Liver (tissue), 7 donors: ENCODE measurements at regions not wholly inside any gene's neighbourhood (a gene's known extent, or its start where the extent isn't known, plus 50 kb on each side); places are given as distances from the start of the nearest gene placed in this dataset.

Experiments
- DNase-seq: peaks from one replicate; pipeline ENCODE4 v3.0.0-alpha.2; 2017; ENCODE audit warnings: low spot score
- H3K27ac ChIP-seq, 2 donors: one replicate each; pipeline ENCODE4 v1.7.0; 2013; ENCODE audit warnings: inconsistent platforms in 2 of 2, low read length in 2 of 2, control low read depth in 1 of 2, low read depth in 1 of 2, mild to moderate bottlenecking in 1 of 2
- H3K27me3 ChIP-seq, 4 donors: one replicate each; pipeline versions ENCODE4 v1.6.1 to v1.7.0; 2013; ENCODE audit warnings: low read length in 3 of 4, inconsistent platforms in 1 of 4, mild to moderate bottlenecking in 1 of 4, moderate library complexity in 1 of 4; ENCODE audit not compliant: control insufficient read depth in 4 of 4, insufficient read depth in 4 of 4
- H3K36me3 ChIP-seq, 4 donors: one replicate each; pipeline versions ENCODE4 v1.6.1 to v1.7.0; 2013; ENCODE audit warnings: low read length in 3 of 4, mild to moderate bottlenecking in 3 of 4, low read depth in 1 of 4, moderate library complexity in 1 of 4; ENCODE audit not compliant: control insufficient read depth in 4 of 4, insufficient read depth in 3 of 4
- H3K4me1 ChIP-seq, 4 donors: one replicate each; pipeline versions ENCODE4 v1.6.1 to v1.7.0; 2013; ENCODE audit warnings: low read length in 3 of 4, mild to moderate bottlenecking in 3 of 4, moderate library complexity in 1 of 4; ENCODE audit not compliant: control insufficient read depth in 4 of 4, insufficient read depth in 4 of 4
- H3K4me3 ChIP-seq, 3 donors: one replicate each; pipeline versions ENCODE4 v1.6.1 to v1.7.0; 2013; ENCODE audit warnings: low read length in 3 of 3, control low read depth in 1 of 3, low read depth in 1 of 3, mild to moderate bottlenecking in 1 of 3
- H3K9ac ChIP-seq, 2 donors: one replicate each; pipeline ENCODE4 v1.7.0; 2013; ENCODE audit warnings: low read length in 2 of 2, mild to moderate bottlenecking in 2 of 2, moderate library complexity in 2 of 2, control low read depth in 1 of 2, low read depth in 1 of 2
- H3K9me3 ChIP-seq, 4 donors: one replicate each; pipeline versions ENCODE4 v1.6.1 to v1.7.0; 2013; ENCODE audit warnings: low read length in 3 of 4; ENCODE audit not compliant: control insufficient read depth in 4 of 4
- EGR1 ChIP-seq, 2 donors: IDR thresholded peaks; 2 replicates each; pipeline ENCODE4 v1.6.1; 2016 to 2018; ENCODE audit warnings: antibody characterized with exemption in 2 of 2, low read depth in 2 of 2
- FOXA1 ChIP-seq: IDR thresholded peaks from 2 replicates; pipeline ENCODE4 v1.6.1; 2016; ENCODE audit warnings: antibody characterized with exemption
- FOXA2 ChIP-seq: IDR thresholded peaks from 2 replicates; pipeline ENCODE4 v1.6.1; 2016; ENCODE audit warnings: antibody characterized with exemption
- GABPA ChIP-seq, 2 donors: IDR thresholded peaks in 1 of 2; conservative IDR thresholded peaks in 1 of 2; 2 replicates each; pipeline ENCODE4 v1.6.1; 2016; ENCODE audit warnings: antibody characterized with exemption in 2 of 2, mild to moderate bottlenecking in 1 of 2, moderate library complexity in 1 of 2
- HNF4G ChIP-seq: IDR thresholded peaks from 2 replicates; pipeline ENCODE4 v1.6.1; 2016; ENCODE audit warnings: antibody characterized with exemption
- JUND ChIP-seq, 2 donors: IDR thresholded peaks; 2 replicates each; pipeline ENCODE4 v1.6.1; 2016; ENCODE audit warnings: antibody characterized with exemption in 2 of 2
- NR2F2 ChIP-seq: IDR thresholded peaks from 2 replicates; pipeline ENCODE4 v1.6.1; 2016; ENCODE audit warnings: antibody characterized with exemption
- RAD21 ChIP-seq, 2 donors: IDR thresholded peaks; 2 replicates each; pipeline ENCODE4 v1.6.1; 2016; ENCODE audit warnings: antibody characterized with exemption in 2 of 2, mild to moderate bottlenecking in 2 of 2
- RXRA ChIP-seq, 2 donors: IDR thresholded peaks; 2 replicates each; pipeline ENCODE4 v1.6.1; 2017 to 2018; ENCODE audit warnings: antibody characterized with exemption in 2 of 2, mild to moderate bottlenecking in 1 of 2
- SP1 ChIP-seq: IDR thresholded peaks from 2 replicates; pipeline ENCODE4 v1.6.1; 2018; ENCODE audit warnings: antibody characterized with exemption, mild to moderate bottlenecking
- TAF1 ChIP-seq: conservative IDR thresholded peaks from 2 replicates; pipeline ENCODE4 v1.6.1; 2016; ENCODE audit warnings: antibody characterized with exemption, mild to moderate bottlenecking
- YY1 ChIP-seq: IDR thresholded peaks from 2 replicates; pipeline ENCODE4 v1.6.1; 2016; ENCODE audit warnings: antibody characterized with exemption, mild to moderate bottlenecking
- WGBS: extraction: QIAGEN DNeasy Blood & Tissue Kit; methylation state at CpG from one replicate; pipeline ENCODE4 v1.1.7; 2013; 5-methylcytosine and 5-hydroxymethylcytosine counted together
- TF ChIP-seq, protein P1 (sequence below): IDR thresholded peaks from 2 replicates; pipeline ENCODE4 v1.6.1; 2016; ENCODE audit warnings: antibody characterized with exemption, mild to moderate bottlenecking
- TF ChIP-seq, protein P2 (sequence below): IDR thresholded peaks from 2 replicates; pipeline ENCODE4 v1.6.1; 2016; ENCODE audit warnings: antibody characterized with exemption
- TF ChIP-seq, protein P3 (sequence below): IDR thresholded peaks from 2 replicates; pipeline ENCODE4 v1.6.1; 2016; ENCODE audit warnings: antibody characterized with exemption
- TF ChIP-seq, protein P4 (sequence below): IDR thresholded peaks from 2 replicates; pipeline ENCODE4 v1.6.1; 2016; ENCODE audit warnings: antibody characterized with exemption
- donor health status: healthy.
- donor health status: healthy.
- donor health status: healthy.
- donor health status: healthy.

DNA sequence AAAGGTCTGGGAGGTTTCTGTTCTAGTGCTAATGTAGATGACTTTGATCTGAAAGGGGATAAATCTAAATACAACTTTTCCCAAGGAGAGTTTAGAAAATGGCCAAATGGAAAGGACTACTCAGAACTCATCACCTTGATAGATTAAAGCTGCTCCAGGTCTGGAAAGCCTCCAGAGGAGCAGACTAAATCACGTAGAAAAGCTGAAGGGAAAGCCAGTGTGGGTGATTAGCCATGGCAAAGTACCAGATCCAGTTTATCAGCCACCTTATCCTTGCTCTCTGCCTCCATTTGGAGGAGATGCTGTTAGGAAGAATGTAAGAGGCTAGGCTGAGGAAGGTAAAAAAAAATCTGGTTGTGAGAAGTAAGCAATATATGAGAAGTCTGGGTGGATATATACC lies 120.7 kb upstream of the RAI14 start (continued):
- TF ChIP-seq, protein P1, sequence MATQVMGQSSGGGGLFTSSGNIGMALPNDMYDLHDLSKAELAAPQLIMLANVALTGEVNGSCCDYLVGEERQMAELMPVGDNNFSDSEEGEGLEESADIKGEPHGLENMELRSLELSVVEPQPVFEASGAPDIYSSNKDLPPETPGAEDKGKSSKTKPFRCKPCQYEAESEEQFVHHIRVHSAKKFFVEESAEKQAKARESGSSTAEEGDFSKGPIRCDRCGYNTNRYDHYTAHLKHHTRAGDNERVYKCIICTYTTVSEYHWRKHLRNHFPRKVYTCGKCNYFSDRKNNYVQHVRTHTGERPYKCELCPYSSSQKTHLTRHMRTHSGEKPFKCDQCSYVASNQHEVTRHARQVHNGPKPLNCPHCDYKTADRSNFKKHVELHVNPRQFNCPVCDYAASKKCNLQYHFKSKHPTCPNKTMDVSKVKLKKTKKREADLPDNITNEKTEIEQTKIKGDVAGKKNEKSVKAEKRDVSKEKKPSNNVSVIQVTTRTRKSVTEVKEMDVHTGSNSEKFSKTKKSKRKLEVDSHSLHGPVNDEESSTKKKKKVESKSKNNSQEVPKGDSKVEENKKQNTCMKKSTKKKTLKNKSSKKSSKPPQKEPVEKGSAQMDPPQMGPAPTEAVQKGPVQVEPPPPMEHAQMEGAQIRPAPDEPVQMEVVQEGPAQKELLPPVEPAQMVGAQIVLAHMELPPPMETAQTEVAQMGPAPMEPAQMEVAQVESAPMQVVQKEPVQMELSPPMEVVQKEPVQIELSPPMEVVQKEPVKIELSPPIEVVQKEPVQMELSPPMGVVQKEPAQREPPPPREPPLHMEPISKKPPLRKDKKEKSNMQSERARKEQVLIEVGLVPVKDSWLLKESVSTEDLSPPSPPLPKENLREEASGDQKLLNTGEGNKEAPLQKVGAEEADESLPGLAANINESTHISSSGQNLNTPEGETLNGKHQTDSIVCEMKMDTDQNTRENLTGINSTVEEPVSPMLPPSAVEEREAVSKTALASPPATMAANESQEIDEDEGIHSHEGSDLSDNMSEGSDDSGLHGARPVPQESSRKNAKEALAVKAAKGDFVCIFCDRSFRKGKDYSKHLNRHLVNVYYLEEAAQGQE = no peak
- no peak for TF ChIP-seq RAD21 (IDR thresholded peaks at IDR 0.05)
- TF ChIP-seq TAF1 = no peak
- no peak for TF ChIP-seq SP1
- TF ChIP-seq RXRA (IDR thresholded peaks at IDR 0.05) = no peak
- TF ChIP-seq HNF4G = no peak
- no peak for TF ChIP-seq GABPA (IDR thresholded peaks at IDR 0.05 in 1 of 2, conservative IDR thresholded peaks at IDR 0.05 in 1 of 2)
- TF ChIP-seq, protein P2, sequence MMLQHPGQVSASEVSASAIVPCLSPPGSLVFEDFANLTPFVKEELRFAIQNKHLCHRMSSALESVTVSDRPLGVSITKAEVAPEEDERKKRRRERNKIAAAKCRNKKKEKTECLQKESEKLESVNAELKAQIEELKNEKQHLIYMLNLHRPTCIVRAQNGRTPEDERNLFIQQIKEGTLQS = no peak
- TF ChIP-seq JUND (IDR thresholded peaks at IDR 0.05) = no peak

DNA sequence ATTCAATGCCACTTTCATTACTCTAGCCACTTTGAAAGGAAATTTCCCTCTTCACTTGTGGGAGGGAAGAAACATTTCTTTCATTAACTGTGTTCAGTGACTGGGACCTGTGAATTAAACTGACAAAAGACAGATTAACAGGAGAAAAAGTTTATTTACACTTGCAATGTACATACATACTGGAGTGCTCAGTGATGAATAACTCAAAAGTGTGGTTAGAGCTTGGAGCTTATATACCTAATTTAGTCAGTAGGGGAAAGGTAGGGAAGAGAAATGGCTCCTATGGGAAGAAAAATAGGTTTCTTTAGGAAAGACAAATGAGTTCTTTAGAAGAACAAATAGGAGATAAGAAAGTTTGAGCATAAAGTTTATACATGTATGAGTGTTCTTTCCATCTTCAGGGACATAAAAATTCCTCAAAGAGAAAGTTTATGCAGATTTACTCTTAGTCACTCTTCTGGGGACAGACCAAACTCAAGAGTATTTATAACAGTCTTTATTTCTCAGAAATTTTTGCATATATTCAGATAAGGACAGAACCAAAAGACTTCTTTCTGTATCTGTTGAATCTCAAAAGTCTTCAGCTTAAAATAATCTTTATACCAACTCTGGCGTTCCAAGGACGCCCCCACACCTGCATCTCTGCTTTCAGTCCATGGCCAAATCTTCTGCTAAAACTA lies 120.0 kb upstream of the RAI14 start:
- Histone ChIP-seq H3K27ac (no peak overlapping the region), H3K4me1 (no peaks in the 10 kb centered on the region), H3K9me3 (no peaks in the 10 kb centered on the region), H3K27me3 (no peaks in the 10 kb centered on the region), H3K36me3 (no peaks in the 10 kb centered on the region), H3K4me3 (no peak overlapping the region), H3K9ac (no peak overlapping the region)
- TF ChIP-seq SP1 (no peak), FOXA1 (no peak), YY1 (no peak), NR2F2 (no peak), TAF1 (no peak), FOXA2 (no peak), GABPA (IDR thresholded peaks at IDR 0.05 in 1 of 2, conservative IDR thresholded peaks at IDR 0.05 in 1 of 2) (no peak), RAD21 (IDR thresholded peaks at IDR 0.05) (no peak), EGR1 (IDR thresholded peaks at IDR 0.05; ENCODE audit: low read depth in 2 of 2) (no peak), JUND (IDR thresholded peaks at IDR 0.05) (no peak)
- TF ChIP-seq, protein P3, sequence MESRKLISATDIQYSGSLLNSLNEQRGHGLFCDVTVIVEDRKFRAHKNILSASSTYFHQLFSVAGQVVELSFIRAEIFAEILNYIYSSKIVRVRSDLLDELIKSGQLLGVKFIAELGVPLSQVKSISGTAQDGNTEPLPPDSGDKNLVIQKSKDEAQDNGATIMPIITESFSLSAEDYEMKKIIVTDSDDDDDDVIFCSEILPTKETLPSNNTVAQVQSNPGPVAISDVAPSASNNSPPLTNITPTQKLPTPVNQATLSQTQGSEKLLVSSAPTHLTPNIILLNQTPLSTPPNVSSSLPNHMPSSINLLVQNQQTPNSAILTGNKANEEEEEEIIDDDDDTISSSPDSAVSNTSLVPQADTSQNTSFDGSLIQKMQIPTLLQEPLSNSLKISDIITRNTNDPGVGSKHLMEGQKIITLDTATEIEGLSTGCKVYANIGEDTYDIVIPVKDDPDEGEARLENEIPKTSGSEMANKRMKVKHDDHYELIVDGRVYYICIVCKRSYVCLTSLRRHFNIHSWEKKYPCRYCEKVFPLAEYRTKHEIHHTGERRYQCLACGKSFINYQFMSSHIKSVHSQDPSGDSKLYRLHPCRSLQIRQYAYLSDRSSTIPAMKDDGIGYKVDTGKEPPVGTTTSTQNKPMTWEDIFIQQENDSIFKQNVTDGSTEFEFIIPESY = no peak
- TF ChIP-seq, protein P2 = no peak
- TF ChIP-seq, protein P4, sequence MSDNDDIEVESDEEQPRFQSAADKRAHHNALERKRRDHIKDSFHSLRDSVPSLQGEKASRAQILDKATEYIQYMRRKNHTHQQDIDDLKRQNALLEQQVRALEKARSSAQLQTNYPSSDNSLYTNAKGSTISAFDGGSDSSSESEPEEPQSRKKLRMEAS = no peak
- no peak for DNase-seq
- 90% methylated on average over 2 of the region's 2 CpGs for WGBS
